K562 (cell line): ENCODE measurements at regions not wholly inside any gene's neighbourhood (a gene's known extent, or its start where the extent isn't known, plus 50 kb on each side); places are given as distances from the start of the nearest gene placed in this dataset.

ENCODE experiments used
- ATAC-seq: fragments of 200-7000 bp; cut with Tn5 transposase; 3 replicates; pipeline ENCODE4 v1.9.1; 2020; ENCODE audit warnings: moderate library complexity
- BruUV-seq: library from RNA; stranded (reverse); fragments of 400-500 nt; replicated peaks from 2 replicates; lab custom pipeline; 2021; lab: Mats Ljungman, UMichigan
- CTCF ChIA-PET: fragments of 300-600 bp; formaldehyde crosslinking; extraction: SDS; loops from one replicate; lab custom pipeline; 2021; ENCODE audit warnings: low intra/inter-chr PET ratio; lab: Yijun Ruan, JAX
- POLR2A ChIA-PET: fragments of 300-600, 350-650 bp; sonication (Branson Sonifier 250); formaldehyde crosslinking; extraction: SDS; loops from one replicate; lab custom pipeline; 2021; ENCODE audit warnings: antibody characterized with exemption, inconsistent platforms; lab: Yijun Ruan, JAX
- DNase-seq, 4 experiments: peaks; one replicate each; pipeline versions ENCODE4 v3.0.0 to v3.0.0-alpha.2; 2011 to 2018; ENCODE audit warnings: low spot score in 3 of 4, mixed read lengths in 3 of 4; ENCODE audit errors: extremely low read depth in 1 of 4
- FAIRE-seq: peaks from 2 replicates; lab custom pipeline; 2011; peaks lifted over from hg19 to GRCh38; lab: Jason Lieb, UNC
- H2AFZ ChIP-seq: 2 replicates; pipeline ENCODE4 v1.6.0; 2011; ENCODE audit warnings: low read depth, low read length, control low read depth, inconsistent platforms
- H3K27ac ChIP-seq: fragments of 200-600 bp; 3 replicates; pipeline ENCODE4 v1.8.0; 2011; ENCODE audit warnings: low read depth, mild to moderate bottlenecking, control low read depth, inconsistent platforms, low read length, moderate library complexity, mixed read lengths; ENCODE audit errors: extremely low read depth
- H3K27me3 ChIP-seq, 2 experiments: fragments of 300-600 bp in 1 of 2; 2 replicates in 1 of 2; 3 replicates in 1 of 2; pipeline versions ENCODE4 v1.6.0 to v1.8.0; 2011; ENCODE audit warnings: inconsistent platforms in 2 of 2, low read length in 2 of 2, mild to moderate bottlenecking in 1 of 2, mixed read lengths in 1 of 2, moderate library complexity in 1 of 2; ENCODE audit not compliant: control insufficient read depth in 2 of 2, insufficient read depth in 2 of 2
- H3K36me3 ChIP-seq: fragments of 300-600 bp; 3 replicates; pipeline ENCODE4 v1.8.0; 2011; ENCODE audit warnings: mild to moderate bottlenecking, low read length, inconsistent platforms; ENCODE audit not compliant: control insufficient read depth, insufficient read depth
- H3K4me1 ChIP-seq, 2 experiments: fragments of 200-600 bp in 1 of 2; replicated peaks in 1 of 2; 2 replicates in 1 of 2; 3 replicates in 1 of 2; pipeline versions ENCODE4 v1.5.1 to v1.8.0; 2011; ENCODE audit warnings: inconsistent platforms in 2 of 2, low read length in 2 of 2, mild to moderate bottlenecking in 1 of 2, mixed read lengths in 1 of 2, moderate library complexity in 1 of 2; ENCODE audit not compliant: control insufficient read depth in 2 of 2, insufficient read depth in 2 of 2
- H3K4me2 ChIP-seq: 2 replicates; pipeline ENCODE4 v1.6.1; 2011; ENCODE audit warnings: low read length, control low read depth, inconsistent platforms, mixed read lengths; ENCODE audit not compliant: insufficient read depth
- H3K4me3 ChIP-seq: fragments of 200-600 bp; sonication (generic), shearing (Covaris generic); 2 replicates; pipeline ENCODE4 v1.5.1; 2016; ENCODE audit warnings: control low read depth, inconsistent platforms
- H3K79me2 ChIP-seq: fragments of 200-600 bp; 3 replicates; pipeline ENCODE4 v1.8.0; 2011; ENCODE audit warnings: low read length, inconsistent platforms; ENCODE audit not compliant: control insufficient read depth, insufficient read depth
- H3K9ac ChIP-seq, 2 experiments: 2 replicates each; pipeline versions ENCODE4 v1.6.0 to v1.6.1; 2011; ENCODE audit warnings: low read depth in 2 of 2, low read length in 2 of 2, control low read depth in 1 of 2, inconsistent platforms in 1 of 2, mild to moderate bottlenecking in 1 of 2, mixed read lengths in 1 of 2; ENCODE audit not compliant: insufficient read depth in 1 of 2
- H3K9me1 ChIP-seq: one replicate; pipeline ENCODE4 v1.6.0; 2011; ENCODE audit warnings: inconsistent platforms, mild to moderate bottlenecking, low read length, moderate library complexity; ENCODE audit not compliant: control insufficient read depth, insufficient read depth
- H3K9me3 ChIP-seq: replicated peaks from 2 replicates; pipeline ENCODE4 v1.5.1; 2011; ENCODE audit warnings: low read depth, low read length, inconsistent platforms; ENCODE audit not compliant: control insufficient read depth, insufficient read depth
- H4K20me1 ChIP-seq: replicated peaks from 2 replicates; pipeline ENCODE4 v1.6.1; 2011; ENCODE audit warnings: low read length, inconsistent platforms, mixed read lengths; ENCODE audit not compliant: control insufficient read depth, insufficient read depth
- CCAR2 ChIP-seq: fragments of 200-400 bp; formaldehyde crosslinking; IDR thresholded peaks from 2 replicates; pipeline ENCODE4 v1.6.1; 2017; ENCODE audit warnings: mild to moderate bottlenecking, low read depth, low read length
- E2F3 ChIP-seq: fragments of 250-450 bp; sonication (Bioruptor Pico); IDR thresholded peaks from 2 replicates; pipeline ENCODE4 v1.4.0; 2020; ENCODE audit warnings: mild to moderate bottlenecking
- MBD2 ChIP-seq: sonication (generic); IDR thresholded peaks from 2 replicates; pipeline ENCODE4 v1.6.1; 2016; ENCODE audit warnings: low read depth, borderline replicate concordance
- MECOM ChIP-seq: fragments of 250-450 bp; sonication (Bioruptor Pico); IDR thresholded peaks from 2 replicates; pipeline ENCODE4 v1.8.0; 2022; ENCODE audit warnings: inconsistent platforms
- RAD21 ChIP-seq, 2 experiments: fragments of 250-450 bp in 1 of 2; fragments of 450-650 bp in 1 of 2; sonication (Bioruptor Pico) in 1 of 2; formaldehyde crosslinking in 1 of 2; IDR thresholded peaks in 1 of 2; conservative IDR thresholded peaks in 1 of 2; 2 replicates each; pipeline versions ENCODE4 v1.4.0 to v1.8.0; 2020 to 2022; ENCODE audit warnings: mild to moderate bottlenecking in 2 of 2, moderate library complexity in 1 of 2
- SIN3B ChIP-seq: fragments of 450-650 bp; IDR thresholded peaks from 2 replicates; pipeline ENCODE4 v1.6.1; 2017; ENCODE audit warnings: low read depth, mild to moderate bottlenecking, moderate library complexity
- SMAD4 ChIP-seq: fragments of 250-450 bp; sonication (Bioruptor Pico); conservative IDR thresholded peaks from 2 replicates; pipeline ENCODE4 v1.8.0; 2021; ENCODE audit warnings: inconsistent platforms, mild to moderate bottlenecking, moderate library complexity
- SNIP1 ChIP-seq: fragments of 450-650 bp; IDR thresholded peaks from 2 replicates; pipeline ENCODE4 v1.7.1; 2017; ENCODE audit warnings: low read depth, mild to moderate bottlenecking
- TAF1 ChIP-seq: IDR thresholded peaks from 2 replicates; pipeline ENCODE4 v1.6.1; 2011; ENCODE audit warnings: mild to moderate bottlenecking, low read length, moderate library complexity; ENCODE audit not compliant: insufficient read depth, control insufficient read depth, severe bottlenecking; ENCODE audit errors: extremely low read depth
- TAF15 ChIP-seq: fragments of 200-400 bp; formaldehyde crosslinking; IDR thresholded peaks from 2 replicates; pipeline ENCODE4 v1.6.1; 2017; ENCODE audit warnings: mild to moderate bottlenecking, low read depth, low read length, moderate library complexity
- ZNF133 ChIP-seq: fragments of 250-450 bp; sonication (Bioruptor Pico); IDR thresholded peaks from 2 replicates; pipeline ENCODE4 v1.4.0; 2020; ENCODE audit warnings: mild to moderate bottlenecking
- ZNF668 ChIP-seq: fragments of 250-450 bp; sonication (Bioruptor Pico); IDR thresholded peaks from 2 replicates; pipeline ENCODE4 v1.8.0; 2022; ENCODE audit warnings: mild to moderate bottlenecking, inconsistent platforms
- WGBS: fragments of 100-300 bp; shearing (Covaris generic); methylation state at CpG from one replicate; pipeline ENCODE4 v1.1.6; 2016; ENCODE audit warnings: low coverage, mixed read lengths; ENCODE audit not compliant: insufficient coverage; ENCODE audit errors: missing lambda C conversion rate; 5-methylcytosine and 5-hydroxymethylcytosine counted together
- in situ Hi-C: fragments of 300-500 bp; cut with MboI; formaldehyde crosslinking; loops from 4 replicates; pipeline ENCODE4 v1.15.0; 2018; ENCODE audit warnings: inconsistent platforms, mixed read lengths
- intact Hi-C: fragments of 100-400 bp; cut with micrococcal nuclease; formaldehyde crosslinking; loops from 2 replicates; pipeline ENCODE4 v1.14.2; 2022
- TF ChIP-seq, protein P1 (sequence below): sonication (generic); formaldehyde crosslinking; IDR thresholded peaks from 2 replicates; pipeline ENCODE4 v1.8.0; 2022; ENCODE audit warnings: missing genetic modification reagents, mild to moderate bottlenecking, moderate library complexity, borderline replicate concordance
- TF ChIP-seq, protein P2 (sequence below), 2 experiments: fragments of 450-650 bp; IDR thresholded peaks; 2 replicates each; pipeline ENCODE4 v1.6.1; 2018; ENCODE audit warnings: mild to moderate bottlenecking in 2 of 2, low read depth in 1 of 2; ENCODE audit not compliant: partially characterized antibody in 2 of 2

GRCh38 chr17:5819921-5820685 is 235.8 kb upstream of the NLRP1 start:
- intact Hi-C loops, result no loop called here
- Histone ChIP-seq H3K36me3 (no peaks in the 10 kb centered on the region), H2AFZ (no peak overlapping the region), H3K27me3 (peaks cover 0 to 7% of the 10 kb centered on the region in 2 experiments; a peak in 1 of 5 replicates), H4K20me1 (no peaks in the 10 kb centered on the region), H3K4me3 (no peak overlapping the region), H3K9me1 (no peaks in the 10 kb centered on the region), H3K4me1 (no peaks in the 10 kb centered on the region), H3K9ac (no peak overlapping the region), H3K9me3 (no peaks in the 10 kb centered on the region), H3K4me2 (no peak overlapping the region), H3K27ac (no peak overlapping the region), H3K79me2 (no peaks in the 10 kb centered on the region)
- no peak for FAIRE-seq
- in situ Hi-C loops, result no loop called here
- TF ChIP-seq MBD2 (no peak), SNIP1 (no peak), E2F3 (CRISPR knock-in tag) (no peak), ZNF133 (CRISPR knock-in tag) (no peak), CCAR2 (no peak), ZNF668 (no peak), SIN3B (no peak), TAF1 (no peak), RAD21 (CRISPR knock-in tag; conservative IDR thresholded peaks at IDR 0.05 in 1 of 2, IDR thresholded peaks at IDR 0.05 in 1 of 2) (no peak), SMAD4 (CRISPR knock-in tag) (no peak), MECOM (CRISPR knock-in tag) (no peak), TAF15 (no peak)
- TF ChIP-seq, protein P1, sequence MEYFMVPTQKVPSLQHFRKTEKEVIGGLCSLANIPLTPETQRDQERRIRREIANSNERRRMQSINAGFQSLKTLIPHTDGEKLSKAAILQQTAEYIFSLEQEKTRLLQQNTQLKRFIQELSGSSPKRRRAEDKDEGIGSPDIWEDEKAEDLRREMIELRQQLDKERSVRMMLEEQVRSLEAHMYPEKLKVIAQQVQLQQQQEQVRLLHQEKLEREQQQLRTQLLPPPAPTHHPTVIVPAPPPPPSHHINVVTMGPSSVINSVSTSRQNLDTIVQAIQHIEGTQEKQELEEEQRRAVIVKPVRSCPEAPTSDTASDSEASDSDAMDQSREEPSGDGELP, result no peak
- TF ChIP-seq, protein P2, sequence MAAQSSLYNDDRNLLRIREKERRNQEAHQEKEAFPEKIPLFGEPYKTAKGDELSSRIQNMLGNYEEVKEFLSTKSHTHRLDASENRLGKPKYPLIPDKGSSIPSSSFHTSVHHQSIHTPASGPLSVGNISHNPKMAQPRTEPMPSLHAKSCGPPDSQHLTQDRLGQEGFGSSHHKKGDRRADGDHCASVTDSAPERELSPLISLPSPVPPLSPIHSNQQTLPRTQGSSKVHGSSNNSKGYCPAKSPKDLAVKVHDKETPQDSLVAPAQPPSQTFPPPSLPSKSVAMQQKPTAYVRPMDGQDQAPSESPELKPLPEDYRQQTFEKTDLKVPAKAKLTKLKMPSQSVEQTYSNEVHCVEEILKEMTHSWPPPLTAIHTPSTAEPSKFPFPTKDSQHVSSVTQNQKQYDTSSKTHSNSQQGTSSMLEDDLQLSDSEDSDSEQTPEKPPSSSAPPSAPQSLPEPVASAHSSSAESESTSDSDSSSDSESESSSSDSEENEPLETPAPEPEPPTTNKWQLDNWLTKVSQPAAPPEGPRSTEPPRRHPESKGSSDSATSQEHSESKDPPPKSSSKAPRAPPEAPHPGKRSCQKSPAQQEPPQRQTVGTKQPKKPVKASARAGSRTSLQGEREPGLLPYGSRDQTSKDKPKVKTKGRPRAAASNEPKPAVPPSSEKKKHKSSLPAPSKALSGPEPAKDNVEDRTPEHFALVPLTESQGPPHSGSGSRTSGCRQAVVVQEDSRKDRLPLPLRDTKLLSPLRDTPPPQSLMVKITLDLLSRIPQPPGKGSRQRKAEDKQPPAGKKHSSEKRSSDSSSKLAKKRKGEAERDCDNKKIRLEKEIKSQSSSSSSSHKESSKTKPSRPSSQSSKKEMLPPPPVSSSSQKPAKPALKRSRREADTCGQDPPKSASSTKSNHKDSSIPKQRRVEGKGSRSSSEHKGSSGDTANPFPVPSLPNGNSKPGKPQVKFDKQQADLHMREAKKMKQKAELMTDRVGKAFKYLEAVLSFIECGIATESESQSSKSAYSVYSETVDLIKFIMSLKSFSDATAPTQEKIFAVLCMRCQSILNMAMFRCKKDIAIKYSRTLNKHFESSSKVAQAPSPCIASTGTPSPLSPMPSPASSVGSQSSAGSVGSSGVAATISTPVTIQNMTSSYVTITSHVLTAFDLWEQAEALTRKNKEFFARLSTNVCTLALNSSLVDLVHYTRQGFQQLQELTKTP (IDR thresholded peaks at IDR 0.05; ENCODE audit: low read depth in 1 of 2, partially characterized antibody in 2 of 2), result no peak
- no peak for DNase-seq
- WGBS, result 0% methylated on average over 11 of the region's 13 CpGs
- ATAC-seq, result no peak
- no TSS peak for BruUV-seq
- CTCF ChIA-PET, result no interaction called here
- POLR2A ChIA-PET, result no interaction called here
